ENCODE measurements at regions not wholly inside any gene's neighbourhood (a gene's known extent, or its start where the extent isn't known, plus 50 kb on each side); places are given as distances from the start of the nearest gene placed in this dataset.

DNA sequence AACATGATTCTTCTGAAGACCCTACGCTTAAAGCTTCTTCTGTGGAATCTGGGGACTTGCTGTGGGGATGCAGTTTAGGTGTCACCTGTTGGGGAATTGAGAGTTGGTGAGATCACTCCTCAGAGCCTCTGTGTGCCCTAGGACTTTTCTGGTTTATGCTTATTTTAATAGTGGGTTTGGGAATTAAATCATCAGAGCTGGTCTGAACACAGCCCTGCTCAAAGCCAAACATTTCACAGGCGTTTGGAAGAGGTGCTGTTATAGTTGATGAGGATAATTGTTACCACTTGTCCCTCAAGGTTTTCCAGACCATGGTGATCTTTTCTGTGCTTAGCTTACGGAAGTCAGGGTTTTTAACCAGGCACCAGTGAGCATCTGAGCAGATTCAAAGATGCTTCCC lies 106.1 kb downstream of the EBLN1 start:
- no peak for TF ChIP-seq CTCF (conservative IDR thresholded peaks at IDR 0.05; ENCODE audit: low read depth in 2 of 2)
- TF ChIP-seq EZH2 (IDR thresholded peaks at IDR 0.05; ENCODE audit: low read depth, unreplicated experiment), result no peak
- TF ChIP-seq CREB1 (CRISPR knock-in tag; IDR thresholded peaks at IDR 0.05; ENCODE audit: low read depth), result no peak
- TF ChIP-seq POLR2AphosphoS5 (IDR thresholded peaks at IDR 0.05; ENCODE audit: low read depth), result no peak
- TF ChIP-seq, protein P1, sequence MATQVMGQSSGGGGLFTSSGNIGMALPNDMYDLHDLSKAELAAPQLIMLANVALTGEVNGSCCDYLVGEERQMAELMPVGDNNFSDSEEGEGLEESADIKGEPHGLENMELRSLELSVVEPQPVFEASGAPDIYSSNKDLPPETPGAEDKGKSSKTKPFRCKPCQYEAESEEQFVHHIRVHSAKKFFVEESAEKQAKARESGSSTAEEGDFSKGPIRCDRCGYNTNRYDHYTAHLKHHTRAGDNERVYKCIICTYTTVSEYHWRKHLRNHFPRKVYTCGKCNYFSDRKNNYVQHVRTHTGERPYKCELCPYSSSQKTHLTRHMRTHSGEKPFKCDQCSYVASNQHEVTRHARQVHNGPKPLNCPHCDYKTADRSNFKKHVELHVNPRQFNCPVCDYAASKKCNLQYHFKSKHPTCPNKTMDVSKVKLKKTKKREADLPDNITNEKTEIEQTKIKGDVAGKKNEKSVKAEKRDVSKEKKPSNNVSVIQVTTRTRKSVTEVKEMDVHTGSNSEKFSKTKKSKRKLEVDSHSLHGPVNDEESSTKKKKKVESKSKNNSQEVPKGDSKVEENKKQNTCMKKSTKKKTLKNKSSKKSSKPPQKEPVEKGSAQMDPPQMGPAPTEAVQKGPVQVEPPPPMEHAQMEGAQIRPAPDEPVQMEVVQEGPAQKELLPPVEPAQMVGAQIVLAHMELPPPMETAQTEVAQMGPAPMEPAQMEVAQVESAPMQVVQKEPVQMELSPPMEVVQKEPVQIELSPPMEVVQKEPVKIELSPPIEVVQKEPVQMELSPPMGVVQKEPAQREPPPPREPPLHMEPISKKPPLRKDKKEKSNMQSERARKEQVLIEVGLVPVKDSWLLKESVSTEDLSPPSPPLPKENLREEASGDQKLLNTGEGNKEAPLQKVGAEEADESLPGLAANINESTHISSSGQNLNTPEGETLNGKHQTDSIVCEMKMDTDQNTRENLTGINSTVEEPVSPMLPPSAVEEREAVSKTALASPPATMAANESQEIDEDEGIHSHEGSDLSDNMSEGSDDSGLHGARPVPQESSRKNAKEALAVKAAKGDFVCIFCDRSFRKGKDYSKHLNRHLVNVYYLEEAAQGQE (IDR thresholded peaks at IDR 0.05; ENCODE audit: unreplicated experiment), result no peak
- no peak for TF ChIP-seq EZH2phosphoT487 (IDR thresholded peaks at IDR 0.05; ENCODE audit: unreplicated experiment)
- no peak for TF ChIP-seq NANOG (IDR thresholded peaks at IDR 0.05; ENCODE audit: borderline replicate concordance)
- TF ChIP-seq STAT1 (IDR thresholded peaks at IDR 0.05; ENCODE audit: unreplicated experiment), result no peak
- no peak for TF ChIP-seq ZNF114 (CRISPR knock-in tag; IDR thresholded peaks at IDR 0.05)
- no peak for TF ChIP-seq ZNF331 (CRISPR knock-in tag; IDR thresholded peaks at IDR 0.05; ENCODE audit: low read depth)
- TF ChIP-seq JUNB (IDR thresholded peaks at IDR 0.05; ENCODE audit: unreplicated experiment), result no peak
- TF ChIP-seq ETS1 (IDR thresholded peaks at IDR 0.05), result no peak
